Activated CD8-positive, alpha-beta memory T cell treated with anti-CD3 and anti-CD28 coated beads, Interleukin-2, amount 50 U/mL, for 24 hours (primary cell): ENCODE measurements at regions not wholly inside any gene's neighbourhood (a gene's known extent, or its start where the extent isn't known, plus 50 kb on each side); places are given as distances from the start of the nearest gene placed in this dataset.

Experiments used
- DNase-seq: peaks from one replicate; pipeline ENCODE4 v3.0.0-alpha.2; 2020; ENCODE audit errors: extremely low read depth

DNA sequence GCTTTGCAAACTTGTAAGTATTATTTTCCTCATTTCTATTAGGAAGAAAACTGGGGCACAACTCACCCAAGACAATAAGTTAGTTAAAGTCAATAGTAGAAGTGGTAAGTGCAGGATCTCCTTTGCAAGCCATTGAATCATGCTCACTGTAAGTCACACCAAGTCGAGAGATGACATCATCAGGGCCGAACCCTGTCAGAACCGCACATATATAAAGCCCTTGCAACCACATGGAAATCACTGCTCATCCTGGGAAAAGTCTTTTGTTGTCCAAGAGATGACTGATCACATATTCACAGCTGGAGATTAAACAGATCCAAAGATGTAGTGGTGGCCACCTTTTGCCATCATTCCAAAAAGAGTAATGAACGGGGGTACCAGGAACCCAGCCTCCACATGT, 484.8 kb upstream of the ID2 start:
- DNase-seq, result no peak

DNA sequence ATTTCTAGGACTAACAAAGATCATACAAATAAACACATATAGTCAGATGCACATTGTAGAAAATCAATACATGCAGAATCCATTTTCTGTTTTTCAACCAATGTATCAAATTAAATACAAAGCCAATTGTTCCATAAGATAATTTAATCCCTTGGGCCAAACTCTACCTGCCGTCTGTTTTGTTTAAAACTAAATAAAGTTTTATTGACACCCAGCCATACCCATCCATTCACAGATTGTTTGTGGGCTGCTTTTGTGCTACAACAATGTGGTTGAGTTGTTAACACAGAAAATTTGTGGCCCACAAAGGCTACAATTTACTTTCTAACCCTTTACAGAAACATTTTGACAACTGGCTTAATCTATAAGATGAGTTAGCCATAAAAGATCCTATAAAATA, 484.0 kb upstream of the ID2 start:
- DNase-seq, result no peak

DNA sequence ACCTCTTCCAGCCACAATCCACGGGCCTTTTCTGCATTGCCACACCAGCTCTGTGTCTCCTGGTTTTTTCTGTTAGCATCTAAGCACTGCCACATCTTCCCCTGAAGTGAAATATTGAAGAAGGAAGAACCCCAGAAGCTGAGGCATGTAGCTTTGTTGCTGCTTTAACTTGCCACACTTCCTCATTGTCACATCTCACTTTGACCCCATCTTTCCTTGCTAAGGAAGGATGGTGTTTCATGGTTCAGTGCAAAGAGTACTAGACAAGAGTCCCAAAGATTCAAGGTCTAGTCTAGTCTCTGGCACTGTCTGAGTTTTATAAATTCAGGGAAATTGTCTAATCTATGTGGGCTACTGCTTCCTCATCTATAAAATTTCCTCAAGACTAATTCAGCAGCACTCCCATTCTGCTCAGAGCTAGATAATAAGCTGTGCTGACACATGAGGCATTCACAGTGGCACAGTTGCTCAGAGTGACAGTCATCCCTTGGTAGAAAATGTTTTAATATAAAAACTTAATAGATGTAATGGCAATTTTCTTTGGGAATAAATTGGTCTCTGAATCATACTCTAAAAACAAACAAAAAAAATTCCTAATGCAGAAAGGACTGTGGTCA, 483.0 kb upstream of the ID2 start:
- no peak for DNase-seq

DNA sequence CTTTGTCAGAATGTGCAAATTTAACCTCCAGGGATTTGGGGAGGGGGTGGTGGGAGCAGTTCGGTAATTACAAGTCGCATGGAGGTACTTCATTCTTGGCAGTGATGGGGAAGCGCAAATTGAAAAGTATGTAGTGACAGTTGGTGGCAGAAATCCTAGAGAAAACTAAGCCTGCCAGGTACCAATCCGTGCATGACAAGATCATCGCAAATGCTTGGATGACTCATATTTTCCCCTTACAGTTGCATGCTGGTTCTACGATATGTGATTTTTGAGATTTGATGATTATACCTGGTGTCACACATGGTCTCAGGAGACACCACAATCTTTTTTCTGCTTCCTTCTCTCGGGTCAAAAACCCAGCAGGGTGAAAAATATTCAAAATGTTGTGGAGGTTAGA, 479.7 kb upstream of the ID2 start:
- DNase-seq, result no peak

DNA sequence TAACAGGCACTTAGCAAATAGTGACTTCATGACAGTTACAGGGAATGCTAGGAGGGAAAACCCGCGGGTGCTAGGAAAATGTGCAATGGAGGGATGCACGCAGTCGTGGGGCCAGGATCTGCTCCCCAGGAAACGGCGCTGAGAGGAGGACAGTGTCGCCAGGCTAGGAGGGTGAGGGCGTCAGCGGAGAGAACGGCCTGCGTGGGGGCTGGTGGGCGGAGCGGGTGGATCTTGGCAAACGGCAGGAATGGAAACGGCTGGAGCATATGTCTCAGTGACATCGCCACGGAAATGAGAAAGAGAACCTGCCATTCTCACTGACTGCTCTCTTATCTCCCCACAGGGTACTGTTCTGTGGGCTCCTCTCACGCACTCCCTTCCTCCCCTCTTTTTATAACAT, 478.5 kb upstream of the ID2 start:
- no peak for DNase-seq

DNA sequence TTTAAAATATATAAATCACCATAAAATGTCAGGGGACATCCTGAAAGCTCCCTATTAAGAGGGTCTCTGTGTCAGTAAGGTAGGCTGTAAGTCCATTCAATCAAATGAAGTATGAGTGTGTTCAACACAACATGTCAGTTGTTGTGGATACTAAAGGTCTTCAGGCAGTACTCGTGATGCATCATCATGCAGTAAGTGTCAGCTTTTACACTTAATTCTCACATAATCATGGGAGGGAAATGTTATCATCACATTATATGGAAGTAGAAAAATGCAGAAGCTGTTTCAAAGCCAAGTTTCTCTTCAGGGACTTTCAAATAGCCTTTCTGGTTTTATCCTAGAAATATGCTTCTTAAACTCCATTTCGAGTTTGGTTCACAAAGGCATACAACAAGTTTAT, 477.1 kb upstream of the ID2 start:
- no peak for DNase-seq

DNA sequence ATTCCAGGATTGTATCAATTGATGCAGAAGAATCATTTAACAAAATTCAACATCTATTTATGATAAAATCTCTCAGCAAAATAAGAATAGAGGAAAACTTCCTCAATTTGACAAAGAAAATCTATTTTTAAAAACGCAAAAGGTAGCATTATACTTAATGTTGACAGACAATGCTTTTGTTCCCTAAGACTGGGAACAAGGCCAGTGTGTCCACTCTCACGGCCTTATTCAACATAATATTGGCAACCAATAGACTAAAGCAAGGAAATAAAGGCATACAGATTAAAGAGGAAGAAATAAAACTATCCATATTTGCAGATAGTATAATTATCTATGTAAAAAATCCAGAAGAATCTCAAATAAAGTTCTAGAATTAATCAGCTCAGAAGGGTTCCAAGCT, 472.4 kb upstream of the ID2 start:
- no peak for DNase-seq

DNA sequence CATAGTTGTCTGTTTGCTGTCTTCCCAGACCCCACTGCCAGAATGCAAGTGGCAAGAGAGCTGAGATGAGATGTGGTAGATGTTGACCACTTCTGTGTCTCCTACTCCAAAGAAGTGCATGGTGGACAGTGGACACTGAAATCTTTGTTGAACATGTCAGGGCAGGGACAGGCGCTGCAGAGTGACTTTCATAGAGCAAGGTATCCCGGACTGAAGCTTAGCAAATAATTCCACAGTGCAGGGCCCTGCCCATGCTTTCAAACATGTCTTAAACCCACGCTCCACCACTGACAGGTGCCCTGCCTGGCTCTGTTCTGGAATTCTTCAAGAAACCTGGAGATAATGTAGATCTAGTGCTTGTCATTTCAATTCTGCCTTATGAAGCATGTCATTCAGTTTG, 470.5 kb upstream of the ID2 start:
- no peak for DNase-seq

DNA sequence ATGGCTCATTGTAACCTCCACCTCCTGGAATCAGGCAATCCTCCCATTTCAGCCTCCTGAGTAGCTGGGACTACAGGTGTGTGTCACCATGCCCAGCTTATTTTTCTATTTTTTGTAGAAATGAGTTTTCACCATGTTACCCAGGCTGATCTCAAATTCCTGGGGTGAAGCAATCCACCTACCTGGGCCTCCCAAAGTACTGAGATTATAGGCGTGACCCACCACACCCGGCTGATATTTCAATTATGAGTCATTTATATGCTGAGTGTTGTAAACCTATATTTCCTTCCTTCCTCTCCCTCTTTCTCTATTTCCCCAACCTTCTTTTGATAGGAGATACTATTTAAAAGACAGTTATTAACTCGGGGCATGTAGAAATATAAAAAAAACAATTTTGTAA, 469.6 kb upstream of the ID2 start:
- DNase-seq, result no peak

DNA sequence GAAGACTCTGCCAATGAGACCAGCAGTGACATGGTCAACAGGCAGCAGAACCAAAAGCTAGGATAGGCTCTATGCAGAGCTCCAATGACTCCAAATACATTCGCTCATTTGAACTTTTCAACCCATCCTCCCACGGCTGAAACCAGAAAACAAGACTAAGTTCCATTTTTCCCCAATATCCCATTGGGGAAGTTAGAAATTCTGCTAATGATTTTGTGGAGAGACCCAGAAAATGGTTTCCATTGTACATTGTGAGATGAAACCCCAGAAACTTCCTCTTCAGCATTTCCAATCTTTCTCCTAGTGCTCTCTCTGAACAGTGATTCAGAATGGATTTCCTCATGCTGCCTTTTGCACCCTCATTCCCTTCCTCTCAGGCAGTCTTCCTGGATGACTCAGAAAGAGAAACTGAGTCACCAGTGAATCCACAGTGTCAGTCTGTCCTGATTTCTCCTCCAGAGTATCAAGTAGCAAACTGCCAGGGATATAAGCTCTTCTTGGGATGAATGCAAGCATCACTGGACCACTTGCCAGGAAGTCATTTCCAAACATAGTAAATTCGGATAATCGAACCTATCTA, 467.7 kb upstream of the ID2 start:
- no peak for DNase-seq

DNA sequence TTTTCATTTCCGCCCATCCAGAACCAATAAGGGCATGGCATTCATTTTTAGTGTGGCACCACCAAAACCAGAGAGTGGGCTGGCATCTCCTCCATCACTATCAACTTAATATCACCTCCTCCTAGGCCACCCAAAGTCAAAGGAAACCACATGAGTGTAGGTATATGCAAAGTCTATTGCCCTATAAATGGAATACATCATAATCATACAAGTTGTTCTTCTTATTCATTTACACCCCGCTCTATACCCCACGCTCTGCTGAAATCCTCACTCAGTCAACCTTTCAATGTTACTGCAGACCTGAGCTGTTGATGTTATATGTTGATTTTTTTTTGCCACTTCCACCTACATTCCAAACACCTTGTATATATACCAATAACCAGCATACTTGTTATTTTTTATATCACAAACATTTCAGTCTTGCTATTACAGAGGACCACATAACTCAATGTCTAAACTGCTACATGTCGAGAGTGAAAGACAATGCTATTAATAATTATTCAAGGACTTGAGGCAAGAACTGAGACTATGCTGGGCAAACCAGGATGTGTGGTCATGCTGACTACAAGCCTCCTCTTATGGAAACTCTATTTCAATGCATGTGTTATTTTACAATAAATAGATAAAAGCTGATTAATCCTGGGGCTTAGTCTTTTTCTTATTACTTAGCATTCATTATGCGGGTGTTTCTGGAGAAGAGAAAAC, 466.5 kb upstream of the ID2 start:
- no peak for DNase-seq

DNA sequence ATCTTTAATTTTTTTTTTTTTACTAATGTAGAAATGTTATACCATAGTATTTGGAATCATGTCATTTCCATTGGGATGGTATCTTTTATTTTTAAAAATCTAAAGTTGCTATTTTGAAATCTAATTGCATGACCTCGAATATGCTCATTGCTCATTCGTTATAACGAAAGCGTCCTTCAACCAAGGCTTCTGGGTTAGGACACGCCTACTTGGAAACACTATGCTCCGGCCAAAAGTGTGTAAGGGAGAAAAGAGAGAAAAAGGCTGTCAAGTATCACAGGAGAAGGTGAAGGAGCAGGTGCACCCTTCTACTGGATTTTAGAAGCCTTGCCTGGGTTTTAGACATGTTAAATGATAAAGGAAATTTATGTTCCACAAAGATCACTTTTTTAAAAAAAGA, 465.9 kb upstream of the ID2 start:
- no peak for DNase-seq

DNA sequence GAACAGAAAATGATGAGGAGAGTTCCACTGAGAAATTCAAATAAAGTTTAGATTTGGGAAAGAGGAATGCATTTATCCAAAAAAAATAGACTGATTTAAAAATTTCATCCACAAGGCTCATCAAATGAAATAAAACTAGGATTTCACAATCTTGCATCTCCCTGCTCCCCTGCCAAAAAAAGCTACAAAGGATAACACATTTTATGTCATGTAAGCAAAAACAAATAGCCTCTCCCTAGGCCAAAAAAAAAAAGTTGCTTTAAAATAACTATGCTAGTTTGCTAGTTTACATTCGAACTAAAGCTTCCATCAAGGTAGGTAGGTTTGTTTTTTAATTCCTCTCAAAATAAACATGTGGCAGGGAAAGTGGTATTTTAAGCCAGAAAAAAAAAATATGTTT, 465.5 kb upstream of the ID2 start:
- no peak for DNase-seq

DNA sequence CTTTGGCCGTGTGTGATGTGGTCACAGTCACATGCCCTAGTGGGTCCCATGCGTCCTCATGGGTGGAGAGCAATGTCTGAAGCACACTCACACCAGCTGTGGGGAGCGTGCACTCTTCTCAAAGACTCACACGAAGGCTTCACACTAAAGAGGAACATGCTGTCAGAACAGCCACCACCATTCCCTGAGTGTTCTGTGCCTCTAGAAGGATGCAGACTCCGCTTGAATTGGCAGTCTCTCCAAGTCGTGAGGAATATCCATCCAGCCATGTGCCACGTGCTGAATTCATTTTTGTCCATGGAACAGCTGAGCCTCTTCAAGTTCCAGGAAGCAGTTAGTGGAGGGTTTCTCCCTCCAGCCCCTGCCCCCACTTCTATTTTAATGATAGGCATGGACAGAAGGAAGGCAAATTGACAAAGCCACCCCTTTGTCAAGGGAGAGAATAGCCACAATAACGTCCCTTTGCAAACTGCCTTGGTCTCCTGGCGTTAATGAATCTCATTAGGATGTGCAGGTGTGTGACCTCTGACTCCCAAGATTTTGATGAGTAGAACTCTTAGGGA, 464.3 kb upstream of the ID2 start:
- no peak for DNase-seq

DNA sequence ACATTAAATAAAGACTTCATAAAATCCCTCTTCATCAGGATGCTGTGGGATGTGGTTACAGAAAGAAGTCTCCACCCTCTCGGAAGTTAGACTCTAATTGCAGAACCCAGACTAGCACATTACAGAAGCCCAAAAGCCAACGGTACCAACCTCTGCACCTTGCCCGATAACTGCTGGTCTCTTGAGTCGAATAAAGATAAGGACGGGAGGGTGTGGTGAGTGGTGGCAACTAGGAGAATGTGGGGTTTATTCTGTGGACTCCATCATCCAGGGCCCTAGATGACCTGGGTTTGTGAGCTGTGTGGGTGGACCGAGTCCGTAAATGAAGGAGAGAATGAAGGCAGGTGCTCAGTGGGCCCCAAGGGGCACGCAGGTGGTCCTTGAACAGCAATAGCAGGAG, 462.8 kb upstream of the ID2 start:
- no peak for DNase-seq

DNA sequence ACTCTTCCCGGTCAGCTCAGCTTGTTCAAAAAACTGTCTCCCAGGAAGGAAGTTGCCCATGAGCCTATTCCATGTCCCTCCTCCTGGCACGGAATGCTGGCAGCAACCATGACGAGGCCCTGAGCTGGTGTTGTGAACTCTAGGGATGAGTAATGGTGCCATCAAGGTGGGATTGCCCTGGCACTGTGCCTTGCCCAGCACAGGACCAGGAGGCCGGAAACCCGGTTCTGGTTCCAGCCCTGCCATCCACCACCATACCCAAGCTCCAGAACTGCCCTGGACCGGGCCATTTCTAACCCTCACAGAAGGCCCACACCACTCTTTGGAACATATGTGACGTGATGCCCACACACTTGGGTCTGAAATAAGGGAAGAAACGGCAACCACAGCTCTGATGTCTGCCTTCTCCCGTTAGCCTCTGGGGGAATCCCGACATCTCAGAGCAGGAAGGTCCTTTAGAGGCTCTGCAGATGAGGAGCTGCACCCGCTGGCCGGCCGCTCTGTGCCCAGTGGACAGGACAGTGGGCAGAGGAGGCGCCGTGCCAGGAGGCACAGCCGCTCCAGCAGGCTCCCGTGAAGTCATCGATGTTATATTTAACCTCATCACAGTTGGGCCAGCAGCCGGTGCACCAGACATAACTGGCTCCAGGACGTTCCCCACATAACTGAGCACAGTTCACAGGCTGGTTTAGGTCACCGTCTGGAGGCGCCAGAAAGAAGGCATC, 462.1 kb upstream of the ID2 start:
- DNase-seq, result no peak

DNA sequence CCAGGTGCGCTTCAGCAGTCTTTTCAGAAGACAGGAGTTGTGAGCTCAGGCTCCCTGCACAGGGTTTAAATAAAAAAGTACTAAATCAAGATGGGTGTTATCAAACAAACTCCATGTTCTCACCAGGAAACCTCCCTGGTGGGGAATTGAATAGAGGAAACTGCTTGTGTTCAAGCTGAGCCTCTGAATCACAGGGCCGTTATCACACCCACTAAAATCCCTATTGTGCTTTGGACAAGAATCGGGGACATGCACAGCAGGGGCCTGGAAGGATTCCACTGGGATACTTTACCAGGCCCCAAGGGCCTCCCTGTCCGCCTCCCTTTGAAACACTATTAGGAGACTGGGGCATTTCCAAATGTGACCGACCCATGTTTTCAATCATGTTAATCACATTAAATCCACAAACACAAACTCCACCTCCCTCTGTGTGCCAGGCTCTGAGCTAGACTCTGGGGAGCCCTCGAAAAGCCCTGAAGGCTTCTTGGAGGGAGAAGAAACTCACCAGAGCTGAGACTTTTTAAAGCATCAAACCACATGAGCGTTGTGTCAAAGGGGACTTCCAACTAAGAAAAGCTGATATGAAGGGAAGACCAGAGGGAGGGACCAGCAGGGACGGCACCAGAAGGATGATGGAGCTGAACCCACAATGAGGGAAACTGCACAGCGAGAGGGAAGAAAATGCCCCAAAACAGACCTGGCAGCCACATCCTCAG, 458.7 kb upstream of the ID2 start:
- no peak for DNase-seq

DNA sequence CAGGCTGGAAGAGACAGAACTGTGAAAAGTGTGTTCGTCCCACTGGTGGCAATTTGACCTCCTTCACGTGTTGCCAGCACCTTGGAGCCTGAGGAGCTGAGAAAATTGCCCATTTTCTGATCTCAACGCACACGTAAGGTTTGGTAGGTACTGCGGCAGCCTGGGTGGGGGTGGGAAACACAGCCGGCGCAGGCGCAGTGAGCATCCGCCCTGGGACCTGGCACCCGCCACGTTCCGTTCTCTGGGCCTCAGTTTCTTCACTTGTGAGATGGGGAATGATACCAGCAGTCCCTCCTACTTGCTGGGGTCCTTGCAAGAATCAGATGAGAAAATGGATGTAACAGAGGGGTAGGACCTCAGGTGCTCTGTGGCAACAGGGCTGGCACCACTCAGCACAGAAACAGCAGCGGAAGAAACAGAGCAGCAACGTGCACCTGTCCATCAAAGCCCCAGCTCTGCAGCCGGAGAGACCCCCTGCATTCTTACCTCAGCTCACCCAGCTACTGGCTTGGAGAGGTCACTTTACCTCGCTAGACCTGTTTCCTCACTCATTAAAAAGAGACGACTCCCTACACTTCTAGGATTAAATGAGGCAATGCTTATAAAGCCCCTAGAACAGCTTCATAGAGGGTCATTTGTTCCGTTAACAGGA, 458.0 kb upstream of the ID2 start:
- DNase-seq, result no peak

DNA sequence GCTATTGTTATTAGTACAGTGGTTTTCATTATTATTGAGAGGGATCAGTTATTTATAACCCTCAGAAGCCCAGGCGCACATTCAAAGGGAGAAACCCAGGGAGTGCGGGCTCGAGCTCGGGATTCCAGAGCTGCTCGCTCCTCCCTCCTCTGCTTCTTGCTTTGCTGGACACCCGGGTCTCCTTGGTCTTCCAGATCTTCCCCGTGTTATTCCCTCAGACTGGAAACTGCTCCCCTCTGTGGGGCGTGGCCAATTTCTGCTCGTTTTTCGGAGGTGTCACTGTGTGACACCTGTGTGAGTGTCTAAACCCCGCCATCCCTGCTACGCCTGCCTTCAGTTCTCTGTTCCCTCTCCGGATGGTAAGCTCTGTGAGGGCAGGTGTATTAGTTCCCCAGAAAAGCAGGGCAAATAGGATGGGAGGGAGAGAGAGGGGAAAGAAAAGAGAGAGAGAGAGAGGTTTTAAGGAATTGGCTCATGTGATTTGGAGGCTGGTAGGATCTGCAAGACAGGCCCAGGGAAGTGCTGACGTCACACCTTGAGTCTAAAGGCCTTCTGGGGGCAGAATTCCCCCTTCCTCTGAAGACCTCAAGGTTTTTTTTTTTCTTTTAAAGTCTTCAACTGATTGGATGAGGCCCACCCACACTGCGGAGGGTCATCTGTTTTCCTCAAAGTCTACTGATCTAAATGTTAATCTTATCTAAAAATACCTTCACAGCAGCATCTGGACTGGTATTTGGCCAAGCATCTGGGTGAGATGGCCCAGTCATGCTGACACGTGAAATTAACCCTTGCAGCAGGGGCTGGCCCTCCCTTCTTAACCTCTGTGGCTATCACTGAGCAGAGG, 457.3 kb upstream of the ID2 start:
- no peak for DNase-seq

DNA sequence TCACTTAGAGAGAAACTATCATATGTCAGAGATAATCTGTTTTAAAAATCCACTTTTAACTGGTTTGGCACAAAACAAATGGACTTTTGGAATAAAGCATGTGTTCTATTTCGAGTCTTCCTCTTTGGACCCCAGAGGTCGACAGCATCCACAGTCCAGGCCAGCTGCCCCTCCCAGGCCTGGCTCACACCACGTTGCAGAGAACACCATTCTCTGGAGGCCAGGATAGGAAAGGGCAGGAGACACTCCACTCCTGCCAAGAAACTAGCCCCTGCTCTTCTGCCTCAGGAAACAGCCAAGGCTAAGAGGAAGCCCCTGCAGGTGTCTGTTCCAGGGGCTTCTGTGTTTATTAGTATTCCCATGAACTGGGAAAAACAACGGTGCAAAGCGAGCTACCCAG, 456.6 kb upstream of the ID2 start:
- DNase-seq, result no peak

DNA sequence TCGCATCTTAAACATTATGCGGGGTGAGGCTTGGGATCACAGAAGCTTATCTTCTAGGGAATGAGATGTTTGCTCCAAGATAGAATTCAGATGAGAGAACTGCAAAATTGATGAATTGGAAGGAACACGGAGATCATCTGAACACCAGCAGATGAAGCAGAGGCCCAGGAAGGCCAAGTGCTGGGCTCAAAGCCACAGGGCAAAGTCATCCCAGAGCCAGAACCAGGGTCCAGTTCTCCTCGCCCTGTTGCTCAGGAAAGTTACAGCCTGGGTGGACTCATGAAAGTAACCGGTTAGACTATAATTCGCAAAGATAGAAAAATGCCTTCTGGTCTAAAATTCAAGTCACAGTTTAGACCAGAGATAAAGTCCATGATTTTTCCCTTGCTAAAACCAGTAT, 456.1 kb upstream of the ID2 start:
- DNase-seq, result no peak
